ENCODE measurements at regions not wholly inside any gene's neighbourhood (a gene's known extent, or its start where the extent isn't known, plus 50 kb on each side); places are given as distances from the start of the nearest gene placed in this dataset.

GRCh38 chr3:63151897-63152296, 126.2 kb upstream of the SYNPR start (continued):
- TF ChIP-seq ZNF532 (CRISPR knock-in tag; IDR thresholded peaks at IDR 0.05; ENCODE audit: borderline replicate concordance) (no peak), TEAD1 (CRISPR knock-in tag; IDR thresholded peaks at IDR 0.05) (no peak), ZNF317 (CRISPR knock-in tag; IDR thresholded peaks at IDR 0.05; ENCODE audit: borderline replicate concordance, low read depth) (no peak), ZNF425 (CRISPR knock-in tag; conservative IDR thresholded peaks at IDR 0.05) (no peak), NR2C2 (CRISPR knock-in tag; IDR thresholded peaks at IDR 0.05) (no peak)

GRCh38 chr3:63159764-63160163, 118.3 kb upstream of the SYNPR start:
- Mint-ChIP-seq H3K27ac (no peak overlapping the region), H3K9me3 (peaks cover 21% of the 10 kb centered on the region), H3K27me3 (ENCODE audit: low read depth) (no peaks in the 10 kb centered on the region), H3K4me1 (no peaks in the 10 kb centered on the region), H3K36me3 (peaks cover 2% of the 10 kb centered on the region; the same call in 1 of the 2 replicates), H3K4me3 (no peak overlapping the region)
- TF ChIP-seq ZNF425 (CRISPR knock-in tag; conservative IDR thresholded peaks at IDR 0.05) (no peak), ATF1 (CRISPR knock-in tag; IDR thresholded peaks at IDR 0.05) (no peak), SP1 (CRISPR knock-in tag; conservative IDR thresholded peaks at IDR 0.05) (no peak), HMGA2 (CRISPR knock-in tag; IDR thresholded peaks at IDR 0.05) (no peak), TP53 (CRISPR knock-in tag; IDR thresholded peaks at IDR 0.05) (no peak), TEAD1 (CRISPR knock-in tag; IDR thresholded peaks at IDR 0.05) (no peak), SMAD3 (CRISPR knock-in tag; IDR thresholded peaks at IDR 0.05; ENCODE audit: borderline replicate concordance) (no peak), MYBL2 (CRISPR knock-in tag; IDR thresholded peaks at IDR 0.05) (no peak), ZMAT4 (CRISPR knock-in tag; IDR thresholded peaks at IDR 0.05) (no peak)
- ChIA-PET CTCF (no interaction called here), POLR2A (no interaction called here)
- DNase-seq (ENCODE audit: low spot score) (no peak), ATAC-seq (no peak)

GRCh38 chr3:63167113-63167512, 111.0 kb upstream of the SYNPR start:
- no peak overlapping the region for H3K27ac Mint-ChIP-seq
- no peak overlapping the region for H3K4me3 Mint-ChIP-seq
- H3K9me3 Mint-ChIP-seq = peaks cover 9% of the 10 kb centered on the region
- CTCF ChIA-PET = interaction anchor here (2.0 kb wide), 1 partner anchor 294 kb away, joined by 4 read pairs; no protein-coding TSS in a partner anchor
- no peak for TF ChIP-seq ATF3 (CRISPR knock-in tag; conservative IDR thresholded peaks at IDR 0.05)
- no peak for TF ChIP-seq JAZF1 (CRISPR knock-in tag; IDR thresholded peaks at IDR 0.05)
- no peak for TF ChIP-seq MAX (CRISPR knock-in tag; IDR thresholded peaks at IDR 0.05)
- TF ChIP-seq TEAD1 (CRISPR knock-in tag; IDR thresholded peaks at IDR 0.05) = no peak
- no peak for TF ChIP-seq ZNF671 (CRISPR knock-in tag; IDR thresholded peaks at IDR 0.05)
- TF ChIP-seq ZNF512 (CRISPR knock-in tag; IDR thresholded peaks at IDR 0.05; ENCODE audit: borderline replicate concordance) = no peak
- no peak for TF ChIP-seq E2F5 (CRISPR knock-in tag; IDR thresholded peaks at IDR 0.05)
- no peak for TF ChIP-seq GTF2I (CRISPR knock-in tag; conservative IDR thresholded peaks at IDR 0.05)
- no peak for TF ChIP-seq ZNF423 (CRISPR knock-in tag; IDR thresholded peaks at IDR 0.05)
- TF ChIP-seq FOXP1 (CRISPR knock-in tag; IDR thresholded peaks at IDR 0.05; ENCODE audit: borderline replicate concordance) = no peak
- TF ChIP-seq TP53 (CRISPR knock-in tag; IDR thresholded peaks at IDR 0.05) = no peak
- H3K36me3 Mint-ChIP-seq = peaks cover 2% of the 10 kb centered on the region; the same call in 1 of the 2 replicates
- peak; percentile 89 for ATAC-seq
- no peaks in the 10 kb centered on the region; the same call in 1 of the 2 replicates for H3K27me3 Mint-ChIP-seq (ENCODE audit: low read depth)
- H3K4me1 Mint-ChIP-seq = peaks cover 19% of the 10 kb centered on the region
- POLR2A ChIA-PET = no interaction called here
- peak; percentile 22 for DNase-seq (ENCODE audit: low spot score)
